Transverse colon (tissue), 4 donors: ENCODE measurements at regions not wholly inside any gene's neighbourhood (a gene's known extent, or its start where the extent isn't known, plus 50 kb on each side); places are given as distances from the start of the nearest gene placed in this dataset.

Experiments used
- DNase-seq: peaks from one replicate; pipeline ENCODE4 v3.0.0-alpha.2; 2019
- H3K27ac ChIP-seq, 4 donors: fragments of 200-600 bp; sonication (generic); 2 replicates each; pipeline ENCODE4 v1.5.1; 2016 to 2018; ENCODE audit warnings: inconsistent platforms in 4 of 4
- H3K27me3 ChIP-seq: fragments of 200-600 bp; sonication (generic); 2 replicates; pipeline ENCODE4 v1.5.1; 2017; ENCODE audit warnings: inconsistent platforms
- H3K36me3 ChIP-seq, 4 donors: fragments of 200-600 bp; sonication (generic); 2 replicates each; pipeline ENCODE4 v1.5.1; 2017 to 2019; ENCODE audit warnings: inconsistent platforms in 4 of 4
- H3K4me1 ChIP-seq, 4 donors: fragments of 200-600 bp; sonication (generic); 2 replicates each; pipeline ENCODE4 v1.5.1; 2017 to 2020; ENCODE audit warnings: inconsistent platforms in 4 of 4
- H3K4me3 ChIP-seq, 4 donors: fragments of 200-600 bp; sonication (generic); 1 replicate in 1 of 4; 2 replicates in 3 of 4; pipeline versions ENCODE4 v1.5.1 to v1.6.1; 2017 to 2019; ENCODE audit warnings: inconsistent platforms in 4 of 4
- H3K9me3 ChIP-seq, 2 donors: fragments of 200-600 bp; sonication (generic); 2 replicates each; pipeline ENCODE4 v1.5.1; 2017 to 2019; ENCODE audit warnings: inconsistent platforms in 2 of 2
- EP300 ChIP-seq: sonication (generic); formaldehyde crosslinking; IDR thresholded peaks from one replicate; pipeline ENCODE4 v1.6.1; 2017; ENCODE audit warnings: antibody characterized with exemption, low read depth
- POLR2A ChIP-seq: fragments of 450-650 bp; IDR thresholded peaks from one replicate; pipeline ENCODE4 v1.6.1; 2016; ENCODE audit warnings: antibody characterized with exemption, mild to moderate bottlenecking, moderate library complexity
- POLR2AphosphoS5 ChIP-seq, 3 donors: sonication (generic); formaldehyde crosslinking; IDR thresholded peaks; one replicate each; pipeline ENCODE4 v1.6.1; 2016; ENCODE audit warnings: antibody characterized with exemption in 3 of 3
- WGBS, 2 donors: methylation state at CpG; one replicate each; pipeline ENCODE4 v1.1.5; 2018; ENCODE audit warnings: low coverage in 1 of 2; 5-methylcytosine and 5-hydroxymethylcytosine counted together
- in situ Hi-C, 4 donors: fragments of 200-750 bp; cut with MboI; loops; one replicate each; pipeline versions ENCODE4 v1.15.0 to v1.15.1; 2017; ENCODE audit warnings: low sequenced_read_pairs in 3 of 4, low pct_ligation_motif_present in 1 of 4, low pct_unique_long_range_greater_than_20kb in 1 of 4
- intact Hi-C: fragments of 100-400 bp; cut with DNase I; formaldehyde crosslinking; loops from one replicate; pipeline ENCODE4 v1.15.1; 2023; ENCODE audit warnings: low total_unique reads
- TF ChIP-seq, protein P1 (sequence below), 5 experiments: fragments of 200-600 bp in 3 of 5; fragments of 450-650 bp in 2 of 5; sonication (generic) in 3 of 5; IDR thresholded peaks; 1 replicate in 2 of 5; 2 replicates in 3 of 5; pipeline ENCODE4 v1.5.1; 2016 to 2017; ENCODE audit warnings: antibody characterized with exemption in 5 of 5, inconsistent platforms in 3 of 5, mild to moderate bottlenecking in 2 of 5, moderate library complexity in 1 of 5

DNA sequence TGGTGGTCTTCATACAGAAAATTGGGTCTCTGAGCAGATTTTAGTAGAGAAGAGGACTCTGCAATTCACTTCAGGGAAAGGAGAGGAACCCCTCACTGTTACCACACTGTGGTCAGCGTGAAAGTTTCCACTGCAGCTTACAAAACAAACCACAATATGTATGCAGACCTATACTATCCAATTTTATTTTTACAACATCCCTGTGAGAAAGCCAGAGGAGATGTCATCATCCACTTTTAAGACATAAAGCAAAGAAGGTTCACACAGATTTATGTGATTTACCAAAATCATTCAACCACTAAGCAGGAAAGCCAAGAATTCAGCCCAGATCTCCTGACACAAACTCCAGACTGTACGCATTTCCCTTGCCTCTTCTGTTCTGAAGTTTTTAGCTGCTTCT, 442.4 kb downstream of the FRK start:
- Histone ChIP-seq H3K27ac (no peak overlapping the region), H3K27me3 (no peaks in the 10 kb centered on the region), H3K36me3 (no peaks in the 10 kb centered on the region), H3K9me3 (no peaks in the 10 kb centered on the region), H3K4me3 (no peak overlapping the region), H3K4me1 (no peaks in the 10 kb centered on the region)
- in situ Hi-C loops (no loop called here), intact Hi-C loops (no loop called here)
- WGBS, 2 donors: 80 to 81% methylated on average over 2 of the region's 2 CpGs
- no peak for DNase-seq
- TF ChIP-seq EP300 (no peak), POLR2A (no peak), POLR2AphosphoS5 (IDR thresholded peaks at IDR 0.05) (no peak)
- TF ChIP-seq, protein P1, sequence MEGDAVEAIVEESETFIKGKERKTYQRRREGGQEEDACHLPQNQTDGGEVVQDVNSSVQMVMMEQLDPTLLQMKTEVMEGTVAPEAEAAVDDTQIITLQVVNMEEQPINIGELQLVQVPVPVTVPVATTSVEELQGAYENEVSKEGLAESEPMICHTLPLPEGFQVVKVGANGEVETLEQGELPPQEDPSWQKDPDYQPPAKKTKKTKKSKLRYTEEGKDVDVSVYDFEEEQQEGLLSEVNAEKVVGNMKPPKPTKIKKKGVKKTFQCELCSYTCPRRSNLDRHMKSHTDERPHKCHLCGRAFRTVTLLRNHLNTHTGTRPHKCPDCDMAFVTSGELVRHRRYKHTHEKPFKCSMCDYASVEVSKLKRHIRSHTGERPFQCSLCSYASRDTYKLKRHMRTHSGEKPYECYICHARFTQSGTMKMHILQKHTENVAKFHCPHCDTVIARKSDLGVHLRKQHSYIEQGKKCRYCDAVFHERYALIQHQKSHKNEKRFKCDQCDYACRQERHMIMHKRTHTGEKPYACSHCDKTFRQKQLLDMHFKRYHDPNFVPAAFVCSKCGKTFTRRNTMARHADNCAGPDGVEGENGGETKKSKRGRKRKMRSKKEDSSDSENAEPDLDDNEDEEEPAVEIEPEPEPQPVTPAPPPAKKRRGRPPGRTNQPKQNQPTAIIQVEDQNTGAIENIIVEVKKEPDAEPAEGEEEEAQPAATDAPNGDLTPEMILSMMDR (IDR thresholded peaks at IDR 0.05): no peak

DNA sequence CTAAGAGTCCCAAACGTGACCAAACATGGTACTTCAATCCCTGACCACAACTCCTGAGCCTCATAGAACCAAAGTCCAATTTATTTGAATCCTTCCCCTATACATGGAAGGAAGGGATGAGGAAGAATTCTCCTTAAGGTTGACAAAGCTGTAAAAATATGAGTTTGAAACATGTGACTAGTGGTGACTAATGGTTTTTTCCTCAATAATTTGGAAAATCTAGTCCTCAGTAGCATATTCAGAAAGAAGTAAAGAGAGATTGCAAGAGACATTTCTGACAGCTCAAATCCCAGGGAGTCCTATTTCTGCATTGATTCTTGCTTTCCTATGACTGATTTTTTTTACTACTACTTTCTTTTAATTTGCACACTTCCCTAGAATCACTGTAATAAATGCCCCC, 443.7 kb downstream of the FRK start:
- H3K4me3 ChIP-seq: no peak overlapping the region
- intact Hi-C loops: no loop called here
- H3K27me3 ChIP-seq: no peaks in the 10 kb centered on the region
- in situ Hi-C loops: no loop called here
- no peak for DNase-seq
- no peak overlapping the region for H3K27ac ChIP-seq
- H3K4me1 ChIP-seq: no peaks in the 10 kb centered on the region
- 29 to 38% methylated on average over 1 of the region's 1 CpG for WGBS, 2 donors
- H3K36me3 ChIP-seq: no peaks in the 10 kb centered on the region
- TF ChIP-seq POLR2AphosphoS5 (IDR thresholded peaks at IDR 0.05): no peak
- TF ChIP-seq, protein P1 (IDR thresholded peaks at IDR 0.05): no peak
- no peak for TF ChIP-seq EP300
- TF ChIP-seq POLR2A: no peak
- H3K9me3 ChIP-seq: no peaks in the 10 kb centered on the region

DNA sequence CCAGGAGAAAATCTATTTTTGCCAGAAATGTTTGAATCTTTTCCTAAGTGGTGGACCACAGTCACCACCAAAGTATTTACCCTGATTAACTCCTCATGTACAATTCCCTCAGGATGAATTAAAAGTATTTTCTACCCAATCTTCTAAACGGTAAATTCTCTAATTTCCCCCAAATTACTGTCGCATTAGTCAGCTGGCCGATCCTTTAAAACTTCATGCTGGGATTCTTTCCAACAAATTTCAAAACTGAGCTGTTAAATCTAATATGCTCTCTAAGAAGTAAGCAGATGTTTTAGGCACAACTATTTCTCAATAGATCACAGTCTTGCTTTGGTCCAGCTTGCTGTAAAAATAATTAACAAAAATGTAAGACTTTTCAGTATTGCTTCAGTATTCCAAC, 447.2 kb downstream of the FRK start:
- DNase-seq: no peak
- in situ Hi-C loops: no loop called here

DNA sequence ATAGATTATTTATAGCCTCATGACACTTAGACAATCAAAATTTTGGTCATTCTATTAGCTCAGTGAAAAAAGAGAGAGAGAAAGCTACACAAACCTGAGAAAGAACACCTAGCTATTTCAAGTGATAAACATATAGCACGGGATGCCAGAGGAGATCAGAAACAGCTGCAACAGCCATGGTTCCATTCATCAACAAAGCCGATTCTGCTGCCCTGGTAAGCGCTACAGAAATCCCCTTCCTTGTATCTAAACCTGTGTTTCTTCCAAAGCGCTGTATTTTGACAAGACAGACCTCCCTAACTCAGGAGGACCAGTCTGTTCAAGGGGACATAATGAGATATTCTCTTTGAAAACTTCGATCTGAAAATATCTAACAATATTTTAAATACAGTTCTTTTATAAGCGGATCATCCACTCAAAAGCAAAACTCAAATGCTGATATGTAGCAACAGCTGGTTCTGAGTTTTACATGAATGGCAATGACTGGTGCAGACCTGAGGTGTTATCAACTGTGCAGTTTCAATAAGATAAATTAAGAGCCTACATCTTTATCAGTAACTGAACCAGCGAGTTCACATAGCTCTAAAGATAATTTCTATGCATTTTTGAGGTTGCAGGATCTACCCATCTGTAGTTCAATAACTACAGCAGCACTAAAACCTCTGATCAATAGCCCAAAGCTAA, 447.8 kb downstream of the FRK start:
- Histone ChIP-seq H3K9me3 (no peaks in the 10 kb centered on the region), H3K27me3 (no peaks in the 10 kb centered on the region), H3K4me1 (no peaks in the 10 kb centered on the region), H3K4me3 (no peak overlapping the region), H3K27ac (no peak overlapping the region), H3K36me3 (no peaks in the 10 kb centered on the region)
- no peak for DNase-seq
- WGBS, 2 donors: 59 to 83% methylated on average over 6 to 7 of the region's 7 CpGs
- intact Hi-C loops: no loop called here
- in situ Hi-C loops: no loop called here
- TF ChIP-seq, protein P1 (IDR thresholded peaks at IDR 0.05): no peak
- TF ChIP-seq EP300 (no peak), POLR2A (no peak), POLR2AphosphoS5 (IDR thresholded peaks at IDR 0.05) (no peak)

More for the DNA sequence above, 447.2 kb downstream of the FRK start:
- no peaks in the 10 kb centered on the region for H3K27me3 ChIP-seq
- no peak overlapping the region for H3K27ac ChIP-seq
- TF ChIP-seq POLR2AphosphoS5 (IDR thresholded peaks at IDR 0.05) (no peak), POLR2A (no peak), EP300 (no peak)
- TF ChIP-seq, protein P1 (IDR thresholded peaks at IDR 0.05): no peak
- H3K4me3 ChIP-seq: no peak overlapping the region
- H3K9me3 ChIP-seq: no peaks in the 10 kb centered on the region
- H3K4me1 ChIP-seq: no peaks in the 10 kb centered on the region
- H3K36me3 ChIP-seq: no peaks in the 10 kb centered on the region
- WGBS, 2 donors: 67 to 92% methylated on average over 3 of the region's 3 CpGs
- intact Hi-C loops: no loop called here
